CD14-positive monocyte (primary cell): ENCODE measurements at regions not wholly inside any gene's neighbourhood (a gene's known extent, or its start where the extent isn't known, plus 50 kb on each side); places are given as distances from the start of the nearest gene placed in this dataset.

Experiments used
- DNase-seq, 3 donors: peaks; one replicate each; pipeline ENCODE4 v3.0.0-alpha.2; 2011 to 2022
- H2AFZ ChIP-seq: 2 replicates; pipeline ENCODE4 v1.6.0; 2012; ENCODE audit warnings: mild to moderate bottlenecking, low read depth, low read length, inconsistent platforms; ENCODE audit not compliant: insufficient read depth, poor library complexity, severe bottlenecking
- H3K27ac ChIP-seq, 2 donors: 1 replicate in 1 of 2; 2 replicates in 1 of 2; pipeline ENCODE4 v1.5.1; 2012 to 2013; ENCODE audit warnings: low read length in 2 of 2, control low read depth in 1 of 2, inconsistent platforms in 1 of 2, low read depth in 1 of 2, mild to moderate bottlenecking in 1 of 2
- H3K27me3 ChIP-seq, 2 donors: one replicate each; pipeline versions ENCODE4 v1.6.0 to v1.6.1; 2011 to 2013; ENCODE audit warnings: low read length in 2 of 2; ENCODE audit not compliant: control insufficient read depth in 2 of 2, insufficient read depth in 2 of 2
- H3K36me3 ChIP-seq, 2 donors: replicated peaks in 1 of 2; 1 replicate in 1 of 2; 2 replicates in 1 of 2; pipeline versions ENCODE4 v1.5.1 to v1.6.1; 2012 to 2013; ENCODE audit warnings: low read length in 2 of 2, control low read depth in 1 of 2, inconsistent platforms in 1 of 2, mild to moderate bottlenecking in 1 of 2; ENCODE audit not compliant: insufficient read depth in 2 of 2, control insufficient read depth in 1 of 2
- H3K4me1 ChIP-seq, 2 donors: 1 replicate in 1 of 2; 2 replicates in 1 of 2; pipeline versions ENCODE4 v1.5.1 to v1.6.1; 2012 to 2013; ENCODE audit warnings: low read length in 2 of 2, control low read depth in 1 of 2, inconsistent platforms in 1 of 2, mild to moderate bottlenecking in 1 of 2, moderate library complexity in 1 of 2; ENCODE audit not compliant: insufficient read depth in 2 of 2, control insufficient read depth in 1 of 2
- H3K4me2 ChIP-seq: replicated peaks from 2 replicates; pipeline ENCODE3; 2012; ENCODE audit warnings: low read length, moderate library complexity, mild to moderate bottlenecking; ENCODE audit not compliant: poor library complexity, severe bottlenecking; ENCODE audit errors: extremely low read depth
- H3K4me3 ChIP-seq, 3 experiments: fragments of 200-600 bp in 1 of 3; sonication (generic) in 1 of 3; replicated peaks in 1 of 3; 1 replicate in 2 of 3; 2 replicates in 1 of 3; pipeline ENCODE4 v1.5.1; 2011 to 2013; ENCODE audit warnings: low read length in 3 of 3, mild to moderate bottlenecking in 3 of 3, control low read depth in 2 of 3, low read depth in 2 of 3, inconsistent platforms in 1 of 3, moderate library complexity in 1 of 3
- H3K79me2 ChIP-seq: 2 replicates; pipeline ENCODE4 v1.6.0; 2012; ENCODE audit warnings: mild to moderate bottlenecking, control low read depth, inconsistent platforms, low read length, moderate library complexity; ENCODE audit not compliant: insufficient read depth
- H3K9ac ChIP-seq: 2 replicates; pipeline ENCODE4 v1.6.0; 2017; ENCODE audit warnings: low read length, mild to moderate bottlenecking; ENCODE audit not compliant: insufficient read depth, poor library complexity, severe bottlenecking
- H3K9me3 ChIP-seq, 2 donors: replicated peaks in 1 of 2; 1 replicate in 1 of 2; 2 replicates in 1 of 2; pipeline versions ENCODE4 v1.5.1 to v1.6.1; 2012 to 2013; ENCODE audit warnings: low read length in 2 of 2, control low read depth in 1 of 2; ENCODE audit not compliant: control insufficient read depth in 1 of 2, insufficient read depth in 1 of 2
- H4K20me1 ChIP-seq: 2 replicates; pipeline ENCODE4 v1.6.0; 2012; ENCODE audit warnings: mild to moderate bottlenecking, low read length, control low read depth, moderate library complexity; ENCODE audit not compliant: insufficient read depth
- H3K27ac Mint-ChIP-seq, 7 donors: one replicate each; pipeline ENCODE4 v1.8.0; 2020; ENCODE audit warnings: mild to moderate bottlenecking in 7 of 7, mixed read lengths in 7 of 7, moderate library complexity in 6 of 7, inconsistent platforms in 2 of 7
- H3K27me3 Mint-ChIP-seq, 3 donors: one replicate each; pipeline ENCODE4 v1.8.0; 2021 to 2022; ENCODE audit warnings: low read depth in 3 of 3, mild to moderate bottlenecking in 3 of 3, mixed read lengths in 3 of 3, moderate library complexity in 3 of 3, inconsistent platforms in 1 of 3
- H3K36me3 Mint-ChIP-seq, 2 donors: one replicate each; pipeline ENCODE4 v1.8.0; 2020; ENCODE audit warnings: mixed read lengths in 2 of 2, inconsistent platforms in 1 of 2, mild to moderate bottlenecking in 1 of 2
- H3K4me1 Mint-ChIP-seq: one replicate; pipeline ENCODE4 v1.8.0; 2020; ENCODE audit warnings: mild to moderate bottlenecking, mixed read lengths
- H3K4me3 Mint-ChIP-seq, 2 donors: one replicate each; pipeline ENCODE4 v1.8.0; 2020; ENCODE audit warnings: mild to moderate bottlenecking in 2 of 2, mixed read lengths in 2 of 2, moderate library complexity in 1 of 2
- H3K9me3 Mint-ChIP-seq, 7 donors: one replicate each; pipeline ENCODE4 v1.8.0; 2020 to 2022; ENCODE audit warnings: mixed read lengths in 7 of 7, mild to moderate bottlenecking in 6 of 7, moderate library complexity in 6 of 7, inconsistent platforms in 2 of 7
- WGBS: methylation state at CpG from one replicate; pipeline ENCODE4 v1.1.5; 2013; ENCODE audit warnings: missing lambda C conversion rate; ENCODE audit not compliant: insufficient coverage; 5-methylcytosine and 5-hydroxymethylcytosine counted together
- intact Hi-C, 2 donors: fragments of 100-400 bp; cut with micrococcal nuclease; formaldehyde crosslinking; loops; one replicate each; pipeline versions ENCODE4 v1.15.0 to v1.15.1; 2023
- TF ChIP-seq, protein P1 (sequence below): fragments of 200-600 bp; IDR thresholded peaks from one replicate; pipeline ENCODE4 v1.8.0; 2022; ENCODE audit warnings: antibody characterized with exemption, mild to moderate bottlenecking

DNA sequence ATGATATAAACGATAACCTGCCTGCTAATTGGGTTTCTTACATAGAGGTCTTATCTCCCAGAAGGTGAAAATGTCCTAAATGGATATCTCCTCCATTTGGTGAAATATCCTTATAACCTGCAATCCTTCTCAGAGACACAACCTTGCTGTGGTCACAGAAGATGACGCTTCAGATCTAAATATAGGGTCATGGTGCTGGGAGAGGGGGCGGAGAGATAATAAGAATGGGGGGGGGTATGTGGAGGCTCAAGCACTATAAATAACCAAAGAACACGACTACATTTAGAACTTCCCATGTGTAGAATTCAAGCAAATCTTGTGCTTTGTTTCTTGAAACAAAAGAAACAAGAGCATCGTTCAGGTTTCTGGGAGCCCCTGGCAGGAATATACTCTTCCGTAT, 260.6 kb upstream of the ESRRG start:
- Histone ChIP-seq H2AFZ (no peak overlapping the region), H4K20me1 (no peaks in the 10 kb centered on the region), H3K27ac (no peak overlapping the region), H3K9me3 (no peaks in the 10 kb centered on the region), H3K79me2 (no peaks in the 10 kb centered on the region), H3K4me3 (no peak overlapping the region), H3K4me1 (no peaks in the 10 kb centered on the region), H3K9ac (no peak overlapping the region), H3K4me2 (no peak overlapping the region), H3K27me3 (no peaks in the 10 kb centered on the region), H3K36me3 (no peaks in the 10 kb centered on the region)
- no peak overlapping the region for H3K4me3 Mint-ChIP-seq
- intact Hi-C loops: no loop called here
- no peak overlapping the region for H3K27ac Mint-ChIP-seq
- H3K9me3 Mint-ChIP-seq: peaks cover 0 to 4% (median 1%) of the 10 kb centered on the region in 7 donors
- no peaks in the 10 kb centered on the region for H3K4me1 Mint-ChIP-seq
- TF ChIP-seq, protein P1, sequence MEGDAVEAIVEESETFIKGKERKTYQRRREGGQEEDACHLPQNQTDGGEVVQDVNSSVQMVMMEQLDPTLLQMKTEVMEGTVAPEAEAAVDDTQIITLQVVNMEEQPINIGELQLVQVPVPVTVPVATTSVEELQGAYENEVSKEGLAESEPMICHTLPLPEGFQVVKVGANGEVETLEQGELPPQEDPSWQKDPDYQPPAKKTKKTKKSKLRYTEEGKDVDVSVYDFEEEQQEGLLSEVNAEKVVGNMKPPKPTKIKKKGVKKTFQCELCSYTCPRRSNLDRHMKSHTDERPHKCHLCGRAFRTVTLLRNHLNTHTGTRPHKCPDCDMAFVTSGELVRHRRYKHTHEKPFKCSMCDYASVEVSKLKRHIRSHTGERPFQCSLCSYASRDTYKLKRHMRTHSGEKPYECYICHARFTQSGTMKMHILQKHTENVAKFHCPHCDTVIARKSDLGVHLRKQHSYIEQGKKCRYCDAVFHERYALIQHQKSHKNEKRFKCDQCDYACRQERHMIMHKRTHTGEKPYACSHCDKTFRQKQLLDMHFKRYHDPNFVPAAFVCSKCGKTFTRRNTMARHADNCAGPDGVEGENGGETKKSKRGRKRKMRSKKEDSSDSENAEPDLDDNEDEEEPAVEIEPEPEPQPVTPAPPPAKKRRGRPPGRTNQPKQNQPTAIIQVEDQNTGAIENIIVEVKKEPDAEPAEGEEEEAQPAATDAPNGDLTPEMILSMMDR: no peak
- no peak for DNase-seq
- no peaks in the 10 kb centered on the region for H3K36me3 Mint-ChIP-seq
- 96% methylated on average over 3 of the region's 6 CpGs for WGBS
- no peaks in the 10 kb centered on the region for H3K27me3 Mint-ChIP-seq

- no CpG with 5 or more reads among the region's 3 CpGs for WGBS
- H3K4me3 Mint-ChIP-seq: no peak overlapping the region
- no peak overlapping the region for H3K27ac Mint-ChIP-seq
These were observed 238.3 kb upstream of the ESRRG start for GRCh38 chr1:216961516-216961915.

More at GRCh38 chr1:216961516-216961915, 238.3 kb upstream of the ESRRG start:
- Histone ChIP-seq H3K27me3 (no peaks in the 10 kb centered on the region), H3K79me2 (no peaks in the 10 kb centered on the region), H3K36me3 (no peaks in the 10 kb centered on the region), H3K9me3 (no peaks in the 10 kb centered on the region), H3K4me1 (no peaks in the 10 kb centered on the region), H3K4me2 (no peak overlapping the region), H3K9ac (no peak overlapping the region), H4K20me1 (no peaks in the 10 kb centered on the region), H3K4me3 (no peak overlapping the region), H3K27ac (no peak overlapping the region), H2AFZ (no peak overlapping the region)
- no peak for DNase-seq
- Mint-ChIP-seq H3K4me1 (no peaks in the 10 kb centered on the region), H3K36me3 (no peaks in the 10 kb centered on the region), H3K27me3 (no peaks in the 10 kb centered on the region), H3K9me3 (no peaks in the 10 kb centered on the region)
- TF ChIP-seq, protein P1: no peak
- intact Hi-C loops: no loop called here
